A549 (cell line): ENCODE measurements at regions not wholly inside any gene's neighbourhood (a gene's known extent, or its start where the extent isn't known, plus 50 kb on each side); places are given as distances from the start of the nearest gene placed in this dataset.

Experiments
- CEBPB ChIP-seq, 2 experiments: fragments of >200 bp in 1 of 2; sonication (Bioruptor Twin) in 1 of 2; formaldehyde crosslinking in 1 of 2; IDR thresholded peaks; 2 replicates each; pipeline ENCODE4 v1.6.1; 2012 to 2016
- FOXS1 ChIP-seq: fragments of 250-450 bp; sonication (Bioruptor Pico); IDR thresholded peaks from 2 replicates; pipeline ENCODE4 v1.5.0; 2020; ENCODE audit warnings: mild to moderate bottlenecking, moderate library complexity
- POLR2AphosphoS2 ChIP-seq: conservative IDR thresholded peaks from 2 replicates; pipeline ENCODE4 v1.6.1; 2012; ENCODE audit warnings: low read length, improper control_type of control experiment, inconsistent platforms

DNA sequence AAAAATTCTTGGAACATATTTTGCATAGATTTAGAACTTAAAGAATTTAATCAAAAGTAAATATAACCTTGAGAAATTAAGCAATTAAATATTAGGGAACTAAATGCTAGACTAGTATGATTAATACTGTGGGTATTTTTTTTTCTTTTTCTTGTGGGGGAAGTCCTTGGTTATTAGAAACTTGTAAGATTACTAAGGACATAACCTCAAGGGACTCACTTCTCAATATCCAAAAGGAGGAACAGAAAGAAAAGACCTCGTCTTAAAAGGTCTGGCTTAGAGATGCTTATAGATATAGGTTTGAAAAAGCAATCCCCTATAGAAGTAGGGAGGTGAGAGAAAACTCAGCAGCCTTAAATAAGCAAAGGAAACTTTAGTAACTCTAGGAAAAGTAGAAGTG, 368.5 kb downstream of the INSC start:
- TF ChIP-seq FOXS1 = no peak
- no peak for TF ChIP-seq POLR2AphosphoS2
- TF ChIP-seq CEBPB (IDR thresholded peaks at IDR 0.05) = no peak
